GM08714 (cell line): ENCODE measurements at regions not wholly inside any gene's neighbourhood (a gene's known extent, or its start where the extent isn't known, plus 50 kb on each side); places are given as distances from the start of the nearest gene placed in this dataset.

Experiments
- H3K4me3 ChIP-seq: fragments of 200-500 bp; sonication (Bioruptor generic); 2 replicates; pipeline ENCODE4 v1.5.1; 2014; ENCODE audit warnings: mild to moderate bottlenecking, low read length, inconsistent platforms
- ZNF274 ChIP-seq: IDR thresholded peaks from 2 replicates; pipeline ENCODE4 v1.6.1; 2012; ENCODE audit warnings: mild to moderate bottlenecking, low read depth, low read length

- H3K4me3 ChIP-seq, result no peak overlapping the region; the same call in 1 of the 2 replicates
- no peak for TF ChIP-seq ZNF274
Measured at GRCh38 chr7:25895792-25896171, 256.2 kb upstream of the NFE2L3 start.

- no peak for TF ChIP-seq ZNF274
- no peak overlapping the region for H3K4me3 ChIP-seq
Measured at GRCh38 chr7:25897261-25897782, 254.7 kb upstream of the NFE2L3 start.

GRCh38 chr7:25900245-25900644 is 251.8 kb upstream of the NFE2L3 start:
- no peak for TF ChIP-seq ZNF274
- H3K4me3 ChIP-seq, result no peak overlapping the region

GRCh38 chr7:25900877-25901276 is 251.1 kb upstream of the NFE2L3 start:
- no peak overlapping the region for H3K4me3 ChIP-seq
- no peak for TF ChIP-seq ZNF274

GRCh38 chr7:25901658-25902057 is 250.3 kb upstream of the NFE2L3 start:
- no peak overlapping the region for H3K4me3 ChIP-seq
- TF ChIP-seq ZNF274, result no peak

- TF ChIP-seq ZNF274, result no peak
- H3K4me3 ChIP-seq, result no peak overlapping the region
Measured at GRCh38 chr7:25906003-25906402, 246.0 kb upstream of the NFE2L3 start.

GRCh38 chr7:25906760-25907159 is 245.2 kb upstream of the NFE2L3 start:
- no peak for TF ChIP-seq ZNF274
- no peak overlapping the region for H3K4me3 ChIP-seq

- TF ChIP-seq ZNF274, result no peak
- no peak overlapping the region for H3K4me3 ChIP-seq
Measured at GRCh38 chr7:25907214-25907613, 244.8 kb upstream of the NFE2L3 start.

GRCh38 chr7:25907731-25908130 is 244.3 kb upstream of the NFE2L3 start:
- no peak overlapping the region for H3K4me3 ChIP-seq

GRCh38 chr7:25908154-25908949 is 243.6 kb upstream of the NFE2L3 start:
- TF ChIP-seq ZNF274, result no peak
- no peak overlapping the region for H3K4me3 ChIP-seq

More at GRCh38 chr7:25907731-25908130, 244.3 kb upstream of the NFE2L3 start:
- no peak for TF ChIP-seq ZNF274

- no peak for TF ChIP-seq ZNF274
- H3K4me3 ChIP-seq, result no peak overlapping the region
Measured at GRCh38 chr7:25911738-25912607, 240.0 kb upstream of the NFE2L3 start.

- no peak for TF ChIP-seq ZNF274
- no peak overlapping the region for H3K4me3 ChIP-seq
Measured at GRCh38 chr7:25913598-25914224, 238.3 kb upstream of the NFE2L3 start.

- TF ChIP-seq ZNF274, result no peak
- no peak overlapping the region for H3K4me3 ChIP-seq
Measured at GRCh38 chr7:25918731-25919130, 233.3 kb upstream of the NFE2L3 start.

- H3K4me3 ChIP-seq, result no peak overlapping the region
- TF ChIP-seq ZNF274, result no peak
Measured at GRCh38 chr7:25922296-25922695, 229.7 kb upstream of the NFE2L3 start.

- H3K4me3 ChIP-seq, result no peak overlapping the region
- no peak for TF ChIP-seq ZNF274
Measured at GRCh38 chr7:25923741-25924460, 228.1 kb upstream of the NFE2L3 start.
